Activated CD8-positive, alpha-beta memory T cell treated with anti-CD3 and anti-CD28 coated beads for 48 hours (primary cell): ENCODE measurements at regions not wholly inside any gene's neighbourhood (a gene's known extent, or its start where the extent isn't known, plus 50 kb on each side); places are given as distances from the start of the nearest gene placed in this dataset.
"Not testable (repeated sequence)": the region's sequence is repeated elsewhere in the genome, so short reads cannot be mapped to it uniquely, and the experiment has no call there.

ENCODE experiments used
- DNase-seq, 3 experiments: peaks; one replicate each; pipeline ENCODE4 v3.0.0-alpha.2; 2020; ENCODE audit warnings: low read depth in 2 of 3, low spot score in 2 of 3

GRCh38 chr17:15802917-15803316, 70.8 kb downstream of the TBC1D26 start:
- not testable (repeated sequence) for DNase-seq

DNA sequence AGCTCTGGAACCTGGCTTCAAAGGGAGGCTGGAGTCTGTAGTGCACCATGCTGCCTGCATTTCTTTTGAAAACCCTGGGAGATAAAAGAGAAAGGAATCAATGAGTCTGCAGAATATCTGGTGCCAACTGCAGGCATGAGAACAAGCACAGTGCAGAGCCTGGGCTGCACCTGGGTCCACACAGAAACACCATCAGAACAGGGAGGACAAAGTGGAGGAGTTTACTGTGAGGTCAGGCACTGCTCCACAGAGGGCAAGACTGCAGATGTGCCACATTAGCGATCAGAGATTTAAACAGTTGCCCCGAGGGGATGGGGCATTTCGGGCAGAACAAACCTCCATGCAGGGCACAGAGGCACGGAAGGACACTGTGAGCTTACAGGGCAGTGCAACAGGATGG, 74.7 kb downstream of the TBC1D26 start:
- DNase-seq: not testable (repeated sequence)

DNA sequence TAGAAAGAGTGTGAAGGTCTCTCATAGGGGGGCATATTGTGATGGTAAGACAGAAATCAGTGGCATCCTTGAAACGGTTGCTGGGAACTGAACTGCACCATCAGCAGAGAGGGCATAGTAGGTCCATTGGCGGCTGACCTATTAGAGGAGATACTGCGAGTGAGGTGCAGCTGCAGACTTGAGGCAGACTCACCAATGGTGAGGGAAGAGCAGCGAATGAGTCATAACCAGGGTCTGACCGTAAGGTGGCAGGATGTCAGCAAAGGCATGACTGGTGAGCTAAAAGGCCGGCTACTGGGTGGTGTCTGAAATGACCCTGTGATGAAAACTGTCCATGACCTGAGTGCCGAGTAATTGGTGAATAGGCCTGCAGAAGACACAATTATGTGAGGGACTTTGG, 81.3 kb downstream of the TBC1D26 start:
- DNase-seq: not testable (repeated sequence)

GRCh38 chr17:15814003-15814402, 81.9 kb downstream of the TBC1D26 start:
- DNase-seq: not testable (repeated sequence)

DNA sequence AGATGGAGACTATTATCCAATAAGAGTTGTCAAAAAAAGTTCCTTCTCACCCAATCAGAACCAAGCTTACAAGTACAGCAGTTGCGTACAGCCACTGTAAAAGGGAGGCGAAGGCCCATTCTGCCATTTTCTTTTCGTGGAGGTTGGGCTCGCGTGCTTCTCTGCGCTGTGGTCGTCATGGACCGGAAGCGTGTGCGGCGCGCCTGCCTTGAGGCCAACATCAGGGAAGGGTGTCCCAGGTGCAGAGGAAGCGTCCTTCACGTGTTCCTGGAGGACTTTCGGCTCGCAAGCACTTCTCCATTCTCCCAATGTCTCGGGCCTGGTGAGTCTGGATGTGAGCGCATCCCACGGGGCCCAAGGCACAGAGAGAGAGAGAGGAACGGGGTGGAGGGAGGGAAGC, 85.8 kb downstream of the TBC1D26 start:
- not testable (repeated sequence) for DNase-seq

DNA sequence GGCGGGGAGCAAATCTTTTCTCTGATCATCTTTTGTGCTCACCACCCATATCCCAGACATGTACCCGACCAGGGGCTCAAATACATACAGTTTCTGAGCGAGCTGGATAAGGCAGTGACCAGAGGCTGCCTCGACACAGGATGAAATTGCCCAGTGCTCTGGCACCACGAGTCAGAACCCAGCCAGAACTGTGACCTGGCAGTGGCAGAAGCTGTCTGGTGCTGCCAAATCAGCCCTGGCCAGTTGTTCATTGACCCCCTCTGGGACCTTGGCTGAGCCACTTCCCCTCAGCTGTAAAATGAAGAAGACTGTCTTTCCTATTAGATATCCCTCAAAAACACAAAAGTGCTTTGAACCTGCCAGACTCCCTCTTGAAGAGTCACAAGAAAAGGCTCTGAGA, 90.2 kb downstream of the TBC1D26 start:
- not testable (repeated sequence) for DNase-seq

- DNase-seq: peak in 2 of 3 experiments; percentile 37 to 50
Measured at GRCh38 chr17:15828727-15829314, 96.7 kb downstream of the TBC1D26 start.

GRCh38 chr17:15830221-15830620, 98.1 kb downstream of the TBC1D26 start:
- DNase-seq: not testable (repeated sequence)

DNA sequence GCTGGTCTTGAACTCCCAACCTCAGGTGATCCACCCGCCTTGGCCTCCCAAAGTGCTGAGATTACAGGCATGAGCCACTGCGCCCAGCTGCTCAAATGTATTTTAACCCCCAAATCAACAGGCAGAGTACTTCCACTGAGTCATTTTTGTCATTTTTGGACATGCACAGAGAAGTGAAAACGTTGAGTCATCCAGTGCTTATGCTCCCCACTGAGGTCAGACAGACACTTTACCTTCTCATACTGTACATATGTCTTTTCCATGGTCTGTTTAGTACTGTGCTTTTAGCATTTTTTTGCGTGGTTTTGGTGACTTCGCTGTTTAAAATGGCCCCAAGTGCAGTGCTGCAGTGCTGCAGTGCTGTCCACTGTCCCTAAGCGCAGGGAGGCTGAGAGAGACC, 99.1 kb downstream of the TBC1D26 start:
- not testable (repeated sequence) for DNase-seq

- not testable (repeated sequence) for DNase-seq
Measured at GRCh38 chr17:15832921-15833480, 100.9 kb downstream of the TBC1D26 start.

GRCh38 chr17:15833890-15834289, 101.8 kb downstream of the TBC1D26 start:
- DNase-seq: not testable (repeated sequence)

DNA sequence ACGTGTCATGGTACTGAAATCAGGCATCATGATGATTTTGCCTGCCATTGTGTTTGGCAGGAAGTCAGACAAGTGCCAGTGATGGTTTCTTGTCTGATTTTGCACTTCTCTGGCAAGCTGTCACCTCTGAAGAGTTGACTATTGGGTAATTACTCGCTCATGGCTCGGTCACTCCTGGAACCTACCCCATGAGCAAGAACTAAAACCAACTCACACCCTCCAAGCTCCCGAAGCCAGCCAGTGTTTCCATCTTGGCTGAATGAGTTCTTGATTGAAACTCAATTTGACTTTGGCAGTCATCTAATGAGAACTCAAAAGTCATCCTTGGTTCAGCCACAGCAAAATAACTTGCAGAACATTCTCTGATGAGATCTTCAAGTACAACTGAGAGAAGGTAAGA, 103.4 kb downstream of the TBC1D26 start:
- not testable (repeated sequence) for DNase-seq

DNA sequence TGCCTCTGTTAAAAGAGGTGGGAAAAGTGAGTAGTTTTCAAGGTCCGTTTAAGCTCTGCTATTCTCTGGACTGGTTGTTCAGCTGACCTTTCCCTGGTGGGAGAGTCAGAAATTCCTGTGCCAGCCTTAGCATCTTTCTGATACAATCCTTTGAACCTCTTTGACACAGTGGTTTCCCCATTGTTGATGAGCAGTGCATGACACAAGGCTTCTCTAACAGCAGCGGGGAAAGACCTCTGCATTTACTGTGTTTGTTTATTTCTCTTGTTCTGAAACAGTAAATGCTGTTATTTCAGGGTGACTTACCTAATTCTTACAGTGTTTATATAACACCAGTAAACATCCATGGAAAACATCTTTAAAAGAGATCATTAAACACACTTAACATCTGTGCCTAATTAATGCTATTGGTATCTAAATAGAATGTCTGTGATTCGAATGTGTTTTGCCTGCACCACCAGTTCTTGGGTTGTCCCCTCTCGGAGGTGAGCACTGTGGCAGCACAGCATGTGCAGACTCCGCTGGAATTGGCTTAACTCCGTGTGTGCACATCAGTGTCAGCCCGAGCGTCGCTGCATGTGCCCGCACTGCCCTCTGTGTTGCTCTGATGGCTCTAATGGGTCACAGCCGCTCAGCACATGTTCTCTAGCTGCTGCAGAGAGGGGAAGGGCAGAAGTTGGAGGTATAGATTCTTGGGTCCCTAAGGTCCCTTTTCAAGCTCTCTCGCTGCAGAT, 104.3 kb downstream of the TBC1D26 start:
- not testable (repeated sequence) for DNase-seq

GRCh38 chr17:15836991-15837390, 104.9 kb downstream of the TBC1D26 start:
- DNase-seq: not testable (repeated sequence)

- not testable (repeated sequence) for DNase-seq
Measured at GRCh38 chr17:15847447-15848229, 97.3 kb upstream of the ADORA2B start.

DNA sequence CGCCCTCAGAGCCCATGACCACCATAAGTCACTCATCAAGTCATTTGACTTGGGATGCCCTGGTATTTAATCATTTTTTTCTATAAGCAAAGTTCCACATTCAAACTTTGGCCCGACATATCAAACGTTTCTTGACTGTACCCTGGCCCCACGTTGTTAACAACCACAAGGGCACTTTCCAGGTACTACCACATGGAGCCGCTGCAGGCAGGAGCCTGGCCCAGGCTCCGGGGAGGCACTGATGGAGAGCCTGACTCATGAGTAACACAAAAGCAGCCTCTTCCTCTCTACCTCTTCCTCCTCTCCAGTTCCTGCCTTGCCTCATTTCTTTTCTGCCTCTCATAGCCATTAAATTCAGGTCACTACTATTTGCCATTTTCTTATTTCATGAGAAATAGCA, 95.9 kb upstream of the ADORA2B start:
- DNase-seq: peak in 1 of 3 experiments; percentile 14

- not testable (repeated sequence) for DNase-seq
Measured at GRCh38 chr17:15850071-15850470, 94.9 kb upstream of the ADORA2B start.

GRCh38 chr17:15850687-15851086, 94.2 kb upstream of the ADORA2B start:
- DNase-seq: not testable (repeated sequence)

GRCh38 chr17:15852863-15853262, 92.1 kb upstream of the ADORA2B start:
- not testable (repeated sequence) for DNase-seq

DNA sequence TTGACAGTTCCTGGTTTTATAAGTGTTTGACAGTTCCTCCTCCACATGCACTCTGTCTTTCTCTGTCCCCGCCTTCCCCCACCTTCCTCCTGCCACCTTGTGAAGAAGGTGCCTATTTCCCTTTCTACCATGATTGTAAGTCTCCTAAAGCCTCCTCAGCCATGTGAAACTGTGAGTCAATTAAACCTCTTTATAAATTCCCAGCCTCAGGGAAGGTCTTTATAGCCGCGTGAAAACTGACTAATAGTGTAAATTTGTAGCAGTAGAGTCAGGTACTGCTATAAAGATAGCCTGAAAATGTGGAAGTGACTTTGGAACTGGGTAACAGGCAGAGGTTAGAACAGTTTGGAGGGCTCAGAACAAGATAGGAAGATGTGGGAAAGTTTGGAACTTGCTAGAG, 88.7 kb upstream of the ADORA2B start:
- not testable (repeated sequence) for DNase-seq

DNA sequence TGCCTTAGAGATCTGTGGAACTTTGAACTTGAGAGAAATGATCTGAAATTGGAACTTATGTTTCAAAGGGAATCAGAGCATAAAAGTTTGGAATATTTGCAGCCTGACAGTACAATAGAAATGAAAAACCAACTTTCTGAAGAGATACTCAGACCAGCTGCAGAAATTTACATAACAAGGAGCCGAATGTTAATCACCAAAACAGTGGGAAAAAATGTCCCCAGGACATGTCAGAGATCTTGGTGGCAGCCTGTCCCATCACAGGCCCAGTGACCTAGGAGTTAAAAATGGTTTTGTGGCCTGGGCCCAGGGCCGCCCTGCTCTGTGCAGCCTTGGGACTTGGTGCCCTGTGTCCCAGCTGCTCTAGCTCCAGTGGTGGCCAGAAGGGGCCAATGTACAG, 88.2 kb upstream of the ADORA2B start:
- DNase-seq: not testable (repeated sequence)
